Liver (tissue), 3 donors: ENCODE measurements at regions not wholly inside any gene's neighbourhood (a gene's known extent, or its start where the extent isn't known, plus 50 kb on each side); places are given as distances from the start of the nearest gene placed in this dataset.

Source experiments
- CTCF ChIP-seq: fragments of 150-350 bp; IDR thresholded peaks from 2 replicates; pipeline ENCODE4 v1.5.1; 2017; ENCODE audit warnings: improper control_type of control experiment, low read depth, low read length; ENCODE audit not compliant: missing input control
- GABPA ChIP-seq, 2 donors: IDR thresholded peaks in 1 of 2; conservative IDR thresholded peaks in 1 of 2; 2 replicates each; pipeline ENCODE4 v1.6.1; 2016; ENCODE audit warnings: antibody characterized with exemption in 2 of 2, mild to moderate bottlenecking in 1 of 2, moderate library complexity in 1 of 2
- JUND ChIP-seq, 2 donors: IDR thresholded peaks; 2 replicates each; pipeline ENCODE4 v1.6.1; 2016; ENCODE audit warnings: antibody characterized with exemption in 2 of 2
- MAX ChIP-seq: IDR thresholded peaks from 2 replicates; pipeline ENCODE4 v1.6.1; 2016; ENCODE audit warnings: antibody characterized with exemption
- REST ChIP-seq: IDR thresholded peaks from 2 replicates; pipeline ENCODE4 v1.6.1; 2016; ENCODE audit warnings: antibody characterized with exemption, mild to moderate bottlenecking
- RXRA ChIP-seq, 2 donors: IDR thresholded peaks; 2 replicates each; pipeline ENCODE4 v1.6.1; 2017 to 2018; ENCODE audit warnings: antibody characterized with exemption in 2 of 2, mild to moderate bottlenecking in 1 of 2
- SP1 ChIP-seq: IDR thresholded peaks from 2 replicates; pipeline ENCODE4 v1.6.1; 2018; ENCODE audit warnings: antibody characterized with exemption, mild to moderate bottlenecking
- TAF1 ChIP-seq: conservative IDR thresholded peaks from 2 replicates; pipeline ENCODE4 v1.6.1; 2016; ENCODE audit warnings: antibody characterized with exemption, mild to moderate bottlenecking
- donor health status: healthy.
- donor health status: healthy.

GRCh38 chr11:36885154-36885553, 287.1 kb upstream of the RAG2 start:
- no peak for TF ChIP-seq RXRA (IDR thresholded peaks at IDR 0.05)
- no peak for TF ChIP-seq CTCF
- no peak for TF ChIP-seq REST
- no peak for TF ChIP-seq SP1
- no peak for TF ChIP-seq MAX
- TF ChIP-seq TAF1, result no peak
- no peak for TF ChIP-seq GABPA (IDR thresholded peaks at IDR 0.05 in 1 of 2, conservative IDR thresholded peaks at IDR 0.05 in 1 of 2)
- no peak for TF ChIP-seq JUND (IDR thresholded peaks at IDR 0.05)
